GM12874 (cell line): ENCODE measurements at regions not wholly inside any gene's neighbourhood (a gene's known extent, or its start where the extent isn't known, plus 50 kb on each side); places are given as distances from the start of the nearest gene placed in this dataset.

ENCODE experiments used
- TF ChIP-seq, protein P1 (sequence below): IDR thresholded peaks from 2 replicates; pipeline ENCODE4 v1.5.1; 2011; ENCODE audit warnings: low read depth, mild to moderate bottlenecking, control low read depth, low read length, moderate library complexity; ENCODE audit not compliant: insufficient read depth

DNA sequence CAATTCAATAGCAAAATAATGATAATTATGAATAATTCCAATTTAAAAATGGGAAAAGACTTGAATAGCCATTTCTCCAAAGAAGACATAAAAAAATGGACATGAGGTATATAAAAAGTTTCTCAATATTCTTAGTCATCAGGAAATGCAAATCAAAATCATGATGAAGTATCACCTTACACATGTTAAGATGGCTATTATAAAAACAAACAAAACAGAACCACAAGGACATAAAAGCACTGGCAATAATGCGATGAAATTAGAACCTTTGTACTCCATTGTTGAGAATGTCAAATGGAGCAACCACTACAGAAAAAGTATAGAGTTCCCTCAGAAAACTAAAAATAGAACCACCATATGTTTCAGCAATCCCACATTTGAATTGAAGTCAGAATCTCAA lies 1186.1 kb downstream of the SLITRK5 start:
- TF ChIP-seq, protein P1, sequence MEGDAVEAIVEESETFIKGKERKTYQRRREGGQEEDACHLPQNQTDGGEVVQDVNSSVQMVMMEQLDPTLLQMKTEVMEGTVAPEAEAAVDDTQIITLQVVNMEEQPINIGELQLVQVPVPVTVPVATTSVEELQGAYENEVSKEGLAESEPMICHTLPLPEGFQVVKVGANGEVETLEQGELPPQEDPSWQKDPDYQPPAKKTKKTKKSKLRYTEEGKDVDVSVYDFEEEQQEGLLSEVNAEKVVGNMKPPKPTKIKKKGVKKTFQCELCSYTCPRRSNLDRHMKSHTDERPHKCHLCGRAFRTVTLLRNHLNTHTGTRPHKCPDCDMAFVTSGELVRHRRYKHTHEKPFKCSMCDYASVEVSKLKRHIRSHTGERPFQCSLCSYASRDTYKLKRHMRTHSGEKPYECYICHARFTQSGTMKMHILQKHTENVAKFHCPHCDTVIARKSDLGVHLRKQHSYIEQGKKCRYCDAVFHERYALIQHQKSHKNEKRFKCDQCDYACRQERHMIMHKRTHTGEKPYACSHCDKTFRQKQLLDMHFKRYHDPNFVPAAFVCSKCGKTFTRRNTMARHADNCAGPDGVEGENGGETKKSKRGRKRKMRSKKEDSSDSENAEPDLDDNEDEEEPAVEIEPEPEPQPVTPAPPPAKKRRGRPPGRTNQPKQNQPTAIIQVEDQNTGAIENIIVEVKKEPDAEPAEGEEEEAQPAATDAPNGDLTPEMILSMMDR = no peak

DNA sequence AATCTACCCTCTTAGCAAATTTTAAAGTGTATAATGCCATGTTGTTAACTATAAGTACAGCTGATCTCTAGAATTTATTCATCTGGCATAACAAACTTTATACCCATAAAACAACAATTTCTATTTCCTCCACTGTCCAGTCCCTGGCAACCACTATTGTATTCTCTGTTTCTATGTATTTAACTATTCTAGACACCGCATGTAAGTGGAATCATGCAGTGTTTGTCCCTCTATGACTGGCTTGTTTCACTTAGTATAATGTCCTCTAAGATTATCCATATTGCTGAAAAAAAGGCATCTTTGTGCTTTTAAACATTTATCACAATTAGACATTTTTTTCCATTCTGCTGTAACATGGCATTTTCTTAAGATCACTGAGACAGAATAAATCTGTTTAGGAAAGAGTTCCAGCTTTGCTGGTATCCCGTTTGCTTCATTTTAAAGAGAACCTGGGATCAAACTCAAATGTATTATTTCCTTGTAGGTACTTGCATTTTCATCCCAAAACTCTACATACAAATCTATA lies 1191.0 kb downstream of the SLITRK5 start:
- TF ChIP-seq, protein P1 = no peak

DNA sequence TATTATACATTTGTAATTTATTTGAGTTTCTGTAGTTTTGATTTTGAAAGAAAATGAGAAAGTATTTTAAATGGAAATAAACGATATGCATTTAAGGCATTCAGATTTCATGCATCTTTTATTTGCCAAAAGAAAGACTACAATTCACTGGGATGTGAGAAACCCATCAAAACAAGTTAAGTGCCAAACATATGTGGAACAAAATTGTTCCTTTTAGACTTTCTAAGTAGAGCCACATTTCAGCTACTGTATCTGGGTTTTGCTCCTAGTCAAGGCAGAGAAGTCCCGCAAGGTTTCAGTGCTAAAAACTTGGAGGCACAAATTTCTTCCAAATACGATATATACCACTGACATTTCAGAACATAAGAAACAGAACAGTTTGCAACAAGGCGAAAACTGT lies 1191.9 kb downstream of the SLITRK5 start:
- TF ChIP-seq, protein P1 = no peak

DNA sequence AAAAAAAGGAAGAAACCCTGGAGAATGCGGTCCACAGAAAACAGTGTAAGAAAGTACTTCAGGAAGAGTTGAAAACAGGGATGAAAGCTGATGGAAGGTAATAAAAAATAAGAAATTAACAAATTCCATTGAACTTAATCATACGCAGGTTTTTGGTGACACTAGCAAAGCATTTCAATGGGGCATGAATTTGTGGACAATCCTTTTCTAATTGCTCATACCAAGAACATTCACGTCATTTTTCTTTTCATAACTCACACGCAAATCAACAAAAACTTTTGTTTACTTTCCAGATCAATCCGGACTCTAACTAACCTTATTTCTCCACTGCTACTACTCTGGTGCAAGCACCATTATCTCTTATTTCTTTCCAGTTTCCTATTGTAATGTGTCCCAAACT lies 1195.0 kb downstream of the SLITRK5 start:
- TF ChIP-seq, protein P1 = no peak

DNA sequence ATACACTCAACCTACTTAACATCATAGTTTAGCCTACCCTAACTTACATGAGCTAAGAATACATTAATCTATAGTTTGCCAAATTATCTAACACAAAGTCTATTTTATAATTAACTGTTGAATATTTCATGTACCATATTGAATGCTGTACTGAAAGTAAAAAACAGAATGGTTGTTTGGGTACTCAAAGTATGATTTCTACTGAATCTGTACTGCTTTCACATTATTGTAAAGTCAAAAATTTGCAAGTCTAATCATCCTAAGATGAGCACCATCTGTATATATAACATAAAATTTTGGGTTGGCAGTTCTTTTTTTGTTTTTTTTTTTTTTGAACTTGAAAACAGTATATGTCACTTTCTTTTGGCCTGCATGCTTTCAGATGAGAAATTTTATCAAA lies 1212.6 kb downstream of the SLITRK5 start:
- TF ChIP-seq, protein P1 = no peak

DNA sequence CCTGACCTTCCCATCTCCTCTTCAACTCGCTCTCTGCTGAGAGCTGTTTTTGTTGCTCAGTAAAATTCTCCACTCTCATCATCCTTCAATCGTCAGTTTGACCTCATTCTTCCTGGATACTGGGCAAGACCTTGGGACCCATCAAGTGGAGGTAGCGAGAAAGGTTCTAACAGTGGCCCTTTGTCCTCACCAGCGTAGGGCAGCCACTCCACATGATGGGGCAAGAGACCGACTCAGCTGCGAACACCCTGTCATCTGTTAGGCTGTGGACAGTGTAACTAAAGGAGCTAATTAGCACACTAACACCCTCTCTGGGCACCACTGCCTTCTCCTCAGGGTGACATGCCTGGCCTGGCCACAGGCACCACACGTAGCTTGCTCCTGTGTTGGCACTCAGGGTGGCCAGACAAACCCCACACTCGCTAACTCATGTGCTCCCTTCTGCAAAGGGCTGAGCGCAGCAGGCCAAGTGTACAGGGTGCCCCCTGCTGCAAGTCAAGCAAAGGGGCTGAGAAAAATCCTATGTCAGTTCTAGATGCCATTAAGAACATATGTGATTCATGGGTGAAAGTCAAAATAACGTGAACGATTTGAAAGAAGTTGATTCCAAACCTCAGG lies 1216.0 kb downstream of the SLITRK5 start:
- TF ChIP-seq, protein P1 = no peak

DNA sequence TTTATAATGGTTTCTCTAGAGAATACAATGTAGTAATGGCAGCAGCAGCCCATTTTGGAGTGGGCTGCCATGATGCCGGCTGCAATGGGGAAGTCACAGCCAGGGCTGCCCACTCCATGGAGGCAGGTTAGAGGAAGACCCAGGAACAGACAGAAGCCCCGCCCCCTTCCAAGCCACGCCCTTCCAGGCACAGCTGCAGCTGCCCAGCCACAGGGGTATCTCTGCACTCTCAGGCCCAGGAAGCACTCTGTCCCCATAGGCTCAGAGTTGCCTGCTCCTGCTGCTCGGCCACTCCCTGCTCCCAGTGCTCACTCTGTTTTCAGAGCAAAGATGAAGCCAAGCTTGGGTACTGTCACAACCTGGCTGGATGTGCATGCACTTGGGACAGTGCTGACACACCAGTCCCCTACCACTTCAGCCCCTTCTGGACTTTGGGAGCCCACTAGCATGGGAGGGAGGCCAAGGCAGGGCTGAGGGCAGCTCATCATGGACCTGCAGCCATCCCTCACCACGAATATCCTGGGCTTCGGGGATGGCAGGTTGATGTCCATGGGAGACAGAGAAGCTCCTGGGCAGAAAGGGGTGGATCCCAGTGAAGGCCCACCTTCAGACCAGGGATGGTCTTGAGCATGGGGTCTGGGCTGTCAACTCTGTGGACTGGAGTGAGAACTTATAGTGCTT lies 1224.2 kb downstream of the SLITRK5 start:
- TF ChIP-seq, protein P1 = no peak
